Right ventricle myocardium inferior (tissue), 1 donor: ENCODE measurements at regions not wholly inside any gene's neighbourhood (a gene's known extent, or its start where the extent isn't known, plus 50 kb on each side); places are given as distances from the start of the nearest gene placed in this dataset.
A peak's percentile ranks its signal among the peaks of the same experiment; 100 is the strongest.
"Not testable (repeated sequence)": the region's sequence is repeated elsewhere in the genome, so short reads cannot be mapped to it uniquely, and the experiment has no call there.

Source experiments
- ATAC-seq: fragments of 200-7000 bp; cut with Tn5 transposase; one replicate; pipeline ENCODE4 v1.9.1; 2020; ENCODE audit warnings: mild to moderate bottlenecking, moderate library complexity
- DNase-seq: peaks from one replicate; pipeline ENCODE4 v3.0.0; 2021; ENCODE audit errors: missing footprints
- intact Hi-C: fragments of 100-400 bp; cut with DNase I; formaldehyde crosslinking; loops from one replicate; pipeline ENCODE4 v1.11.0; 2022
- donor health status: DM: no; HTN: yes; CAD: no; lungs with severe emphysema.

DNA sequence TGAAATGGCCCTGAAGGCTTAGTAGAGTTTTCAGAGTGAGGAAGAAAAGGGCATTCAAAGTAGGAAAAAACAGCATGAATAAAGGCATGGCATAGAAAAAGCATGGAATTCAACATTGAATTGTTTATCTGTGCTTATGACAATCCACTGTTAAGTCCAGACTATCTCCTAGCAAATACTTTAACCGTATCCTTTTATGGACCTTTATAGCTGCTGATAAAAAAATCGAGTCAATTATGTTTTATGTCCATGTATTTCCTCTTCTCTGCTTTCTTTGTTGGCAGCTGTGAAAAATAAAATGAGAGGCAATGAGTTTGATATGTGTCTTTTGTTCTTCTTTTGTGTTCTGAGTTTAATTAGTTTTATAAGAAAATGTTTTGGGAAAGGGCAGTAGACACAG is 70.4 kb downstream of the TDRD15 start:
- DNase-seq (no peak), ATAC-seq (no peak)
- intact Hi-C loops = no loop called here

DNA sequence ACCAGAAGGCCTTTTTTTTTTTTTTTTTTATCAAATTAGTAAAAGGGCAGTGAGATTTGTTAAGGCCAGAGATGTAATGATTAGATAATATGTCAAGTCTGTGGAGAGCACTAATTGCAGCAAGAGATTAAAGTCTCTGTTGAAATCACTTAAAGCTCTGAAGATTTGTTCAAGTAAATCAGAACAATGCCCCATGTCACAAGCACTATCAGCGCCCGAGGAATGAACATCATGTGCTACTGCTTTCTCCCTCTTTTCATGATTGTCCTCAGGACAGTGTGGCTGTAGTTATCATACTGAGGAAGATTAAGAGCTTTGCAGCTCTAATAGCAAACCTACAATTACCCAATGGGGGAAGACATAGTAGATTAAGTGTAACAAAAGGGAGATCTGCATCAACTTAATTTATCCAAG is 71.1 kb downstream of the TDRD15 start:
- intact Hi-C loops = no loop called here
- ATAC-seq (no peak), DNase-seq (no peak)

DNA sequence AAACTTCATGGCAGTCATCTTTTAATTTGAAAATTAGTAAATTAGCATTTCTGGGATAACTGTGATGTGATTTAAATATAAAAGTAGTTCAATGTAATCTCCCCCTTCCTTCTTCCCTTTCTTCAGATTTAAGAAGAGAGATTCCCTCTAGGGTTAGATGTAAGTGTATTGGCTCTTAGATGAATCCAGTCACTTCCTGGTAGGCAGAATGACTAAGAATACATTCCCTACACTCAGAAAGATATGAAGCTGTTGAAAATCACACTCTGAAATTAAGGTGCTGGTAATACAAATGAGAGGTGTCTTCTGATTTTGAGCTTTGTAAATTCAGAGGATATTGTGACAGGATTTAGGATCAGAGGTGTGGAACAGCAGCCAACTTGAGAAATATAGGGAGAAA is 71.6 kb downstream of the TDRD15 start:
- DNase-seq = no peak
- no peak for ATAC-seq
- intact Hi-C loops = no loop called here

DNA sequence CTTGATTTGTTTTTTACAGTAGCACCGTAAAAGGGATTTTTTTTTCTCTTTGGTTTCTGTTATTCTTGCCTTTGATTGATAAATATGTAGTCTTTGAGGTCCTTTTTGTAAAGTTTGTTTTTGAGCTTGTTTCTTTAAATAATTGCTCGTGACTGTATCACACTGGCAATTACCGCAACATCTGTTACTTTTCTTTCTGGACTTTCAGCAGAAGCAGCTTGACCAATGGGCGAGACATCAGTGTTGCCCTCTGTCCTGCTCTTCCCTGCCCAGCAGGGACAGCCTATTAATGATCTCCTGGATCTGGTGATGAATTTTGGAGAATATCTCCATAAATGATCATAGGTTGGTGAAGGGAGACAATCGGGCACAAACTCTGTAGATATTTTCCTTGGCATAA is 74.9 kb downstream of the TDRD15 start:
- no peak for ATAC-seq
- intact Hi-C loops = no loop called here

DNA sequence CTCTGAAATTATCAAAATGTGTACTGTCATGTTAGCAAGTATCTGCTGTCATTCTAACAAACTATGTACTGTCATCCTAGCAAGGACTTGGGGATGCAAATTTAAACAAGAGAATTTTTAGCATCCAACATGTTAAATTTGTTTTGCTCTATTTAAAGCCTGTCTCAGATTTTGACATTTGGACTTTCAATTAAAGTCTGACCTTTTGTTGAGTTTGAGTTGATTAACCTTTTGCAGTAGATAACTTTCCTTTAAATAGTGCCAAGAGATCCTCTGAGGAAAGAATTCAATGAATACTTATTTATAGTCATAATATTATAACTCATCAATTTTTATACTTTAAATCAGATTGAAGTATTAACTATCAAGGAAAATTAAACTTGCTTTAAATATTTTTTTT is 80.2 kb downstream of the TDRD15 start:
- DNase-seq = no peak
- intact Hi-C loops = no loop called here
- no peak for ATAC-seq

More for the DNA sequence above, 74.9 kb downstream of the TDRD15 start:
- no peak for DNase-seq

DNA sequence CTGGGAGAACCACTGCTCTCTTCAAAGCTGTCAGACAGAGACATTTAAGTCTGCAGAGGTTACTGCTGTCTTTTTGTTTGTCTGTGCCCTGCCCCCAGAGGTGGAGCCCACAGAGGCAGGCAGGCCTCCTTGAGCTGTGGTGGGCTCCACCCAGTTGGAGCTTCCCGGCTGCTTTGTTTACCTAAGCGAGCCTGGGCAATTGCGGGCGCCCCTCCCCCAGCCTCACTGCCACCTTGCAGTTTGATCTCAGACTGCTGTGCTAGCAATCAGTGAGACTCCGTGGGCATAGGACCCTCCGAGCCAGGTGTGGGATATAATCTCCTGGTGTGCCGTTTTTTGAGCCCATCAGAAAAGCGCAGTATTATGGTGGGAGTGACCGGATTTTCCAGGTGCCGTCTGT is 90.3 kb downstream of the TDRD15 start:
- DNase-seq, intact Hi-C loops, ATAC-seq: not testable (repeated sequence)

DNA sequence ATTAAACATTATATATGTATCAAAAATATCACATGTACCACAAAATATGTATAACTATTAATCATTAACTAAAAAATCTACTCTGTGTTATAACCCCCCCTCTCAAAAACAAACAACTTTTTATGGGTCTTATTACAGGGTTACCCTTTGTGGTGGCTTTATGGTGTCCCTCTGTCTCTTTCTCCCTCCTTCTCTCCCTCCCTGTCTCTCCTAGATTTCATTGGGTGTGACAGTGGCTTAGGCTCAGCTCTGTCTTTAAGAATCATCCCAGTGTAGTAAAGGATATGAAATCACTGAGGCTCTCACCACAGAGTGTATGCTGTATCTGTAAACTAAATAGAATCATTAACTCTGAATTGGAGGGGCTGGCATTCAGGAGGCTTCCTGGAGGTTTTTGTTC is 93.7 kb downstream of the TDRD15 start:
- ATAC-seq (no peak), DNase-seq (no peak)
- intact Hi-C loops = no loop called here

DNA sequence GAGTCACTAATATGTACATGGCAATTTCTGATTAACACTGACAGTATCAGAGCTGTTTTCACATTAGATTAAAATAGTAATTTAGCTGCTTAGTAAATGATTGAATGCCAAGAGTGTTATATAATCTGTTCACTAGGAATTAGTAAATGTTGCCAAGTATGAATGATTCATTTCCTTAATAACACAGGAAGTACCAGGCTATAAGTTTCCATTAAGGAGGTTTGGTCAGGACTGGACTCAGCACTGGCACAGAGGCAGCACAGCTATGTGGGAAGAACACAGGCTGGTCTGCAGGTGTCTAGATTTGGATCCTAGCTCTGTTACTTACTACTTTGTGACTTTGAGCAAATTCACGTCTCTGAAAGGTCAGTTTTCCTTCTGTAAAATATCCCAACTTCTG is 97.2 kb downstream of the TDRD15 start:
- DNase-seq (no peak), ATAC-seq (peak; percentile 48)
- intact Hi-C loops = no loop called here

DNA sequence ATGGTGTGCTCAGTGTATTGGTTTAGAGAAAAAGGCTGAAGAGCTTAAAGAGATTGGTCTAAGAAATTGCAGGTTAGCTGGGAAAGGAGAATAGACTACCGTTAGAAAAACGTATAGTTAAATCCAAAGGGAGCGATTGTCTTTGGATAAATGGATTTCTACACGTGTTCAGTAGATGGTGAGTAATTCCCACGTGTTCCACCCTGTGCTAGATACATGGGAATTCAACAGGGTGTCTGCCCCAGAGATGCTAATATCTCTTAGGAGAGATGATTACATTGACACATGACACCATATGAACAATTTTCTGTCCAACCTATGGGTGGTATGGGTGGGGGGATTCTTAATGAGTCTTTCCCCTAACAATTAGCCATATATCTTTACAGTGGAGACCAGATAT is 99.8 kb downstream of the TDRD15 start:
- no peak for DNase-seq

DNA sequence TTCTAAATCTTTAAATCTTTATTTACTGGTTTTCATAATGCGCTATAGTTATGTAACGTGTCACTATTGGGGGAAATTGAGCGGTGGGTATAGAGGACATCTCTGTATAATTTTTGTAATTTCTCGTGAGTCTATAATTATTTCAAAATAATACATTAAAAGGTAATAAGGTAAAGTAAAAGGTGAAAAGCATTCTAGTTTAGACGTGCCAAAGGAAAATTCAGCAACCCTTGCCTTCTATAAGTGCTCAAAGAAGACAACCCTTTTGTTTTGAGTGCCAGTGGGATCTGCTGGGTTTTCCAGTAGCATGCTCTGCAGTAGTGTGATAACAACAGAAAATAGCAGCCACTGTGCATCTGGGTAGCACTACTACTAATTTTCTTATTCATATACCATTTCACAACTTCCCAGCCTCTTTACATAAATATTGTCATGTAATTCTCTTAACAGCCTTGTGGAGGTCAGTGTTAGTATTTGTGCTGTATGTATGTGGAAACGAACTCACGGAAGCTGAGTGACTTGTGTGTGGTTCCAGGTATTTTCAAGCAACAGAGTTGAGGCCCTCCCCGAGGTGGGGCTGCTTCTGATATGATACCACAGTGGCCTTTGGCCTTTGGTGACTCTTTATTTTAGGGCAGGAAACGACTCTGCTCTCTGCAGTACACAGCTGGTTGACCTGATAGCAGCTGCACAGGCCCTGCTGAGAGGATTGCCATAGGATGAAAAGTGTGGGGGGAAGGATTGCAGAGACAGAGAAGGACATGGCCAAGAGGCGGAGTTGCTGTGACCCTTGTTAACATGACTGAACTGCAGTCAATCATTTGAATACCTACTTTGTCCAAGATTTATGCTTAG is 104.5 kb downstream of the TDRD15 start:
- intact Hi-C loops = no loop called here
- DNase-seq = no peak
- no peak for ATAC-seq

More for the DNA sequence above, 99.8 kb downstream of the TDRD15 start:
- intact Hi-C loops = no loop called here
- no peak for ATAC-seq

DNA sequence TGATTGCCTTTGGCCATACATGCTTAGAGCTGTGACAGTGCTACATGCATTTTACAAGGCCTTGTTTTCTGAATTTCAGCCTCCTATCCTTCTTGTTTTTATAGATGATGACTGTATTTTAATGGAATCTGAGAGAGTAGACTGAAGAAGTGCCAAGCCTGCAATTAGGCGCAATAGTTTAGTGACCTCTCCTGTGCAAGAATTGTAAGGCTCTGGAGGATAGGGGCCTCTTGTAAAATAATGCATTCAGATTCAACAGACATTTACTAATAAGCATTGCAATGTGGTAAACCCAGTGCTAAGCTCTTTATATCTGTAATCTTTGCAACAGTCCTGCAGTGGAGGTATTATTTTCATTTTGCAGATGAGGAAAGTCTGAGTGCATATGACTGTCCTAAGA is 105.5 kb downstream of the TDRD15 start:
- ATAC-seq (no peak), DNase-seq (no peak)
- intact Hi-C loops = no loop called here

DNA sequence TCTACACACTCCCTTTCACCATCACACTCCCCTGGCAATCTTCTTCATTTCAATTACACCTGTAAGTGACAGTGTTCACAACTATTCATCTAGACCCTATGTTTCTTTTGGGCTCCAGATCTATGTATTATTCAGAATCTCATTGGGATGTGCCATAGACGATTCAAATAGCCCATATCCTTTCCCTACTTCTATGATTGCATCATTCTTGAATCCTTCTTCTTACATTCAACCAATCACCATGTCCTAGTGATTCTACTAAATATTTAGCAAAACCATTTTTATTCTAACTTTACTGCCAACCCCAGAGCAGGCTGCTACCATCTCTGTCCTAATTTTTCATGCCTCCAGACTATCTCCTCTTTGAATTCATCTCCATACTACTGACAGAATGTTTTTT is 106.4 kb downstream of the TDRD15 start:
- ATAC-seq = no peak
- no peak for DNase-seq
- intact Hi-C loops = no loop called here

DNA sequence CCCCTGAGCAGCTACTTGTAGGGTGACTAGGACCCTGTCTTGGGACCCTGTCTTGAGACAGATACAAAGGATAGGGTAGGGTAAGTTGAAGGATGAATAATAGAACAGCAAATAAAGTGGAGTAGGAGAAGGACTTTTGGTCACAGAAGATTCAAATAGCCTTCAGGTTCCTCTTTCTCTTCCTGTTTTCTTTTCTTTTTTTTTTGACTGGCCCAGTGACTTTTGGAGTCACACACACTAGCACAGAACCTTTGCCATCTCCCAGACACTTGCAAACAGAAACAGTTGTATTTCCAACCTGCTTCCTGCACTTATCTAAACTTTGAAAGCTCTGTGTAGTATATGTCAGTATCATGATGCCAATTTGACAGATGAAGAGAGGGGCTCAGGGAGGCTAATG is 108.2 kb downstream of the TDRD15 start:
- intact Hi-C loops = no loop called here
- peak; percentile 13 for ATAC-seq
- DNase-seq = no peak

DNA sequence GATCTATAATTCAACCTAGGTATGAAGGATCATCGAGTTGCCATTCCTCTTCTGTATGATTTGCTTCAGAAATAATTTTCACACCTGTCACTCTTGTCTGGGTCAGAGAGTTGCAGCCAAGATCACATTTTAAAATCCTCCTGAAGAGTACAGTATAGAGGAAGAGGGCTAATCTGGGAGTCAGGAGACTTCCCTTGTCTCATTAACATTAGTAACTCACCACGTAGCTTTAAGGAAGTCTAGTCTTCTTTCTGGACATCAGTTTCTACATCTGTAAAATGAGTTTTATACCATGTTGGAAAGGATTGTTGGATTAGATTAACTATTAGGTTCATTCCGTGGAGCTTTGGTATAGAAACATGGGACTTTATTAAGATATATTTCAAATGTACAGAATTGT is 109.4 kb downstream of the TDRD15 start:
- DNase-seq (no peak), ATAC-seq (no peak)
- intact Hi-C loops = no loop called here

DNA sequence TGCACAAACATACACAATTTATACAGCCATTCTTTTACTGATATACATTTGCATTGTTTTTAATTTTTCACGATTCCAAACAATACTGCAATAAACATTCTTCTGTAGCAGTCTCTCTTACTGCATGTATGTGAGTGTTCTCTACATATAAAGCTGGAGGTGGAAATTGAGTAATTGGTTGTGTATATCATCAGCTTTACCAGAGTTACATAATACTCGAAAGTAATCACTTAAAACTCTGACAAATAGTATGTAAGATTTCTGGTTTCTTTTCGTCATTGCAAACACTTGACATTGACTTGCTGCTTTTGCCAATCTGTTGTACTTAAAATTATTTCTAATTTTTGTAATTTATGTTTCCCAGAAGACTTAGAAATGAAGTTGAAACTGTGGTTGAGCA is 110.2 kb downstream of the TDRD15 start:
- no peak for ATAC-seq
- intact Hi-C loops = no loop called here

DNA sequence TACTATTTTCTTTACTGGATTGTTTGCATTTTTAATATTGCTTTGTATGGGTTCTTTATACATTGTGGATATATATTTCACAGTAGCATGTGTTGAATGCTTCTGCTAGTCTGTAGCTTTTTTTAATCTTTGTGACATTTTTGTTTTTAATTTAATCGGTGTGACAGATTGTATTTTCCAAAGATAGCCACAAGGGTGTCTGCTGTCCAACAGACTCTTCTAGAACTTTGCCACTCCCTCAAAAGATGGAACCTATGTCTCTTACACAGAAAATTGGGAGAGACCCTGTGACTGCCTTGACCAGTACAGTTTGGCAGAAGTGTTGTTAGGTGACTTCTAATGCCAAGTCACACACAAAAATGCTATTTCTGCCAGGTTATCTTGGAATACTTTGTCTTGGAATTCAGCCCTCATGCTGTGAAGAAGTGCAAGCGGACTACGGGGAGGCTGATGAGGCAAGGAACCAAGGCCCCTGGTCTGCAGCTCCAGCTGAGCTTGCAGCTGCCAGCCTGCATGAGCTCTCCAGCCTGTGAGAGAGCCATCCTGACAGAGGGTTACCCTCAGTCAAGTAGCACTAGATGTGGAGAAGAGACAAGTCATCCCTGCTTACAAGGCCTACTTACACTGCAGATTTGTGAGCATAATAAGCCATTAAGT is 110.8 kb downstream of the TDRD15 start:
- DNase-seq (no peak), ATAC-seq (no peak)
- intact Hi-C loops = no loop called here

More for the DNA sequence above, 110.2 kb downstream of the TDRD15 start:
- DNase-seq = no peak

DNA sequence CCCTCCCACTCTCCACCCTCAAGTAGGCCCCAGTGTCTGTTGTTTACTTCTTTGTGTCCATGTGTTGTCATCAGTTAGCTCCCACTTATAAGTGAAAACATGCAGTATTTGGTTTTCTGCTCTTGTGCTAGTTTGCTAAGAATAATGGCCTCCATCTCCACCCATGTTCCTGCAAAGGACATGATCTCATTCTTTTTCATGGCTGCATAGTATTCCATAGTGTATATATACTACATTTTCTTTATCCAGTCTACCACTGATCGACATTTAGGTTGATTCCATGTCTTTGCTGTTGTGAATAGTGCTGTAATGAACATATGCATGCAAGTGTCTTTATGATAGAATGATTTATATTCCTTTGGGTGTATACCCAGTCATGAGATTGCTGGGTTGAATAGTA is 116.0 kb downstream of the TDRD15 start:
- ATAC-seq = not testable (repeated sequence)

DNA sequence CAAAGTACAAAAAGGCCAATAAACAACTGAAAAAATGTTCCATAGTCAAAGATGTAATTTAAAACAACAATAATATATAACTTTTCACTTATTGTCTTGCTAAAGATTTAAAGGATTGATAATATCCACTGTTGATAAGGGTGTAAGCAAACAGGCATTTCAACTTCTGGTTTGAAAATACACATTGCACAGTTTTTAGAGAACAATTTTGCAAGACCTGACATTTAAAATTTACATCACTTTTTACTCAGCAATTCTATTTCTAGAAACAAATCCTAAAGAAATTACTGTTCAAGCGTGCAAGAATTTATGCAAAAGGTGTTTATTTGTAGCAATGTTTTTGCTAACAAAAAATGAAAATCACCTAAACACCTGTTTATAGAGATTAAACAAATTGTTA is 120.4 kb downstream of the TDRD15 start:
- intact Hi-C loops = no loop called here
- ATAC-seq (no peak), DNase-seq (no peak)

More for the DNA sequence above, 116.0 kb downstream of the TDRD15 start:
- DNase-seq, intact Hi-C loops: not testable (repeated sequence)

DNA sequence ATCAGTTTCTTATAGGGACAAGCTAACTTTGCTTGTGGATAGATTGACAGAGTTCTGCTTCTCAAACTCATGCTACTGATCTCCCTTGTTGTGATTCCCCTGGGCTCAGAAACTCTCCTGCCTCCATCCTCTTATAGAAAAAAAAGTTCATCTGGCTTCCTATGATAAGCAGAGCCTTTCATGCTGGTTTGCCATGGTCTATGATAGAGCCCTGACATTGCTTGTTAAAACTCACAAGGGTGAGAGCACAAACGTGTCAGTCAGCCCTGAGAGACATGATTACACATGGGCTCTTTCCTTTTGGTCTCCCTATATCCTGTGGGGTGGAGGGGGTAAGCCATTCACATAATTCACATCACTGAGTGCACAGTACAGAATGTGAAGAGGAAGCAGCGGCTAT is 121.8 kb downstream of the TDRD15 start:
- DNase-seq (no peak), ATAC-seq (no peak)
- intact Hi-C loops = no loop called here

DNA sequence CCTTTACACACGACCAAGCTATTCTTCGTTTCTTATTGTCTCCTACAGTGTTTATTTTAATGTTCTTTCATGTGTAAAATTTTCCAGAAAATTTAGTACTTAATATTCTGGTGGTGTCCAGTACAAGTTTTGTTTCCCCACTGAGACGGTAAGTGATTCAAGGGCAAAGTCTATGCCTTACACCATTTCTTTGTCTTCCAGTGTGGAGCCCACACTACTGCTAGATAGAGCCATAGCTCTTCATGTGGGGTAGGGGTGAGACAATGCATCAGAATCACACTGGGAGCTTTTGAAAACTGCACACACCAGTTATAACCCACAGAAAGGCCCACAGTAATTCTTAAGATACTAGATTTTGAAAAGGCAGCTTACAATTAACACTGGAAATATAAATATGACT is 125.6 kb downstream of the TDRD15 start:
- DNase-seq = no peak
- no peak for ATAC-seq
- intact Hi-C loops = no loop called here
